Endothelial cell of umbilical vein (primary cell): ENCODE measurements at regions not wholly inside any gene's neighbourhood (a gene's known extent, or its start where the extent isn't known, plus 50 kb on each side); places are given as distances from the start of the nearest gene placed in this dataset.

Experiments used
- BruUV-seq: library from RNA; stranded (reverse); fragments of 400-500 nt; replicated peaks from 2 replicates; lab custom pipeline; 2021; lab: Mats Ljungman, UMichigan
- CTCF ChIA-PET: fragments of 300-600, 350-600 bp; sonication (Branson Sonifier 250); formaldehyde crosslinking; loops from one replicate; lab custom pipeline; 2021; ENCODE audit warnings: antibody characterized with exemption, inconsistent platforms; lab: Charles Lee
- POLR2A ChIA-PET: fragments of 300-600, 350-600 bp; sonication (Branson Sonifier 250); formaldehyde crosslinking; loops from one replicate; lab custom pipeline; 2021; ENCODE audit warnings: antibody characterized with exemption, inconsistent platforms; lab: Charles Lee
- DNase-seq: peaks from one replicate; pipeline ENCODE4 v3.0.0-alpha.2; 2011; ENCODE audit warnings: low read depth, low spot score
- FAIRE-seq: peaks from 2 replicates; lab custom pipeline; 2011; peaks lifted over from hg19 to GRCh38; lab: Jason Lieb, UNC
- H2AFZ ChIP-seq: 2 replicates; pipeline ENCODE4 v1.6.0; 2012; ENCODE audit warnings: low read depth, low read length, control low read depth, inconsistent platforms
- H3K27ac ChIP-seq: 2 replicates; pipeline ENCODE4 v1.5.1; 2011; ENCODE audit warnings: low read depth, mild to moderate bottlenecking, control low read depth, low read length, moderate library complexity; ENCODE audit not compliant: insufficient read depth
- H3K27me3 ChIP-seq, 2 experiments: 2 replicates each; pipeline versions ENCODE4 v1.6.0 to v1.6.1; 2011; ENCODE audit warnings: low read length in 2 of 2, mixed read lengths in 1 of 2; ENCODE audit not compliant: control insufficient read depth in 2 of 2, insufficient read depth in 2 of 2
- H3K36me3 ChIP-seq, 2 experiments: 2 replicates in 1 of 2; 3 replicates in 1 of 2; pipeline ENCODE4 v1.5.1; 2011; ENCODE audit warnings: low read length in 2 of 2, mild to moderate bottlenecking in 1 of 2, moderate library complexity in 1 of 2; ENCODE audit not compliant: control insufficient read depth in 2 of 2, insufficient read depth in 2 of 2; ENCODE audit errors: extremely low read depth in 1 of 2
- H3K4me1 ChIP-seq: 3 replicates; pipeline ENCODE4 v1.5.1; 2011; ENCODE audit warnings: mild to moderate bottlenecking, low read length; ENCODE audit not compliant: control insufficient read depth, insufficient read depth; ENCODE audit errors: extremely low read depth
- H3K4me2 ChIP-seq: 2 replicates; pipeline ENCODE4 v1.6.1; 2011; ENCODE audit warnings: low read length, control low read depth, mixed read lengths; ENCODE audit not compliant: insufficient read depth
- H3K4me3 ChIP-seq, 3 experiments: fragments of 200-600 bp in 1 of 3; sonication (generic), shearing (Covaris generic) in 1 of 3; replicated peaks in 1 of 3; 2 replicates each; pipeline ENCODE4 v1.5.1; 2011 to 2016; ENCODE audit warnings: control low read depth in 3 of 3, low read length in 3 of 3, mild to moderate bottlenecking in 2 of 3, inconsistent platforms in 1 of 3, low read depth in 1 of 3, moderate library complexity in 1 of 3; ENCODE audit not compliant: insufficient read depth in 1 of 3
- H3K79me2 ChIP-seq: 2 replicates; pipeline ENCODE4 v1.6.0; 2012; ENCODE audit warnings: low read length, inconsistent platforms; ENCODE audit not compliant: control insufficient read depth, insufficient read depth
- H3K9ac ChIP-seq: replicated peaks from 2 replicates; pipeline ENCODE3; 2011; ENCODE audit warnings: low read length, control low read depth; ENCODE audit not compliant: insufficient read depth; ENCODE audit errors: extremely low read depth
- H3K9me1 ChIP-seq: replicated peaks from 3 replicates; pipeline ENCODE4 v1.6.0; 2011; ENCODE audit warnings: mild to moderate bottlenecking, low read length; ENCODE audit not compliant: control insufficient read depth, insufficient read depth; ENCODE audit errors: extremely low read depth
- H3K9me3 ChIP-seq: replicated peaks from 2 replicates; pipeline ENCODE4 v1.5.1; 2012; ENCODE audit warnings: low read length, inconsistent platforms; ENCODE audit not compliant: control insufficient read depth, insufficient read depth
- H4K20me1 ChIP-seq: replicated peaks from 2 replicates; pipeline ENCODE3; 2011; ENCODE audit warnings: mild to moderate bottlenecking, low read length; ENCODE audit not compliant: control insufficient read depth, insufficient read depth; ENCODE audit errors: extremely low read depth
- CTCF ChIP-seq, 2 donors: IDR thresholded peaks; 1 replicate in 1 of 2; 2 replicates in 1 of 2; pipeline ENCODE4 v1.5.1; 2011; ENCODE audit warnings: low read length in 2 of 2, mild to moderate bottlenecking in 2 of 2, moderate library complexity in 2 of 2, control low read depth in 1 of 2, inconsistent platforms in 1 of 2, low read depth in 1 of 2; ENCODE audit not compliant: insufficient read depth in 1 of 2; ENCODE audit errors: extremely low read depth in 1 of 2
- EZH2 ChIP-seq: IDR thresholded peaks from 2 replicates; pipeline ENCODE4 v1.6.1; 2012; ENCODE audit warnings: borderline replicate concordance, low read depth, mild to moderate bottlenecking, moderate library complexity, low read length, inconsistent platforms; ENCODE audit not compliant: severe bottlenecking
- FOS ChIP-seq: IDR thresholded peaks from 2 replicates; pipeline ENCODE4 v1.6.1; 2011; ENCODE audit warnings: mild to moderate bottlenecking, low read length, moderate library complexity, borderline replicate concordance; ENCODE audit not compliant: insufficient read depth
- GATA2 ChIP-seq: IDR thresholded peaks from 2 replicates; pipeline ENCODE4 v1.7.0; 2011; ENCODE audit warnings: low read depth, mild to moderate bottlenecking, moderate library complexity, mixed read lengths, low read length; ENCODE audit not compliant: insufficient read length, insufficient read depth
- JUN ChIP-seq: IDR thresholded peaks from 2 replicates; pipeline ENCODE4 v1.6.1; 2011; ENCODE audit warnings: borderline replicate concordance, low read depth; ENCODE audit not compliant: insufficient read length, insufficient read depth
- MAX ChIP-seq: IDR thresholded peaks from 2 replicates; pipeline ENCODE4 v1.6.1; 2011; ENCODE audit not compliant: insufficient read depth, insufficient read length
- MYC ChIP-seq: IDR thresholded peaks from one replicate; pipeline ENCODE4 v1.6.1; 2011; ENCODE audit warnings: mild to moderate bottlenecking, low read depth, low read length
- POLR2A ChIP-seq: IDR thresholded peaks from 2 replicates; pipeline ENCODE4 v1.6.1; 2012; ENCODE audit warnings: low read depth, mild to moderate bottlenecking, control low read depth, low read length
- POLR2AphosphoS5 ChIP-seq: IDR thresholded peaks from 2 replicates; pipeline ENCODE4 v1.6.1; 2012; ENCODE audit warnings: low read depth, mild to moderate bottlenecking, control low read depth, low read length, moderate library complexity; ENCODE audit not compliant: insufficient read depth
- dilution Hi-C: fragments of 300-500 bp; cut with MboI; formaldehyde crosslinking; loops from one replicate; pipeline ENCODE4 v1.15.0; 2019; ENCODE audit warnings: low sequenced_read_pairs; ENCODE audit not compliant: extremely low pct_ligation_motif_present
- intact Hi-C: fragments of 100-400 bp; cut with micrococcal nuclease; formaldehyde crosslinking; loops from one replicate; pipeline ENCODE4 v1.10.0; 2022

GRCh38 chr10:130230611-130231010 is 94.4 kb downstream of the GLRX3 start:
- Histone ChIP-seq H3K36me3 (no peaks in the 10 kb centered on the region), H3K9ac (no peak overlapping the region), H3K27ac (no peak overlapping the region), H4K20me1 (no peaks in the 10 kb centered on the region), H3K27me3 (no peaks in the 10 kb centered on the region), H3K9me1 (no peaks in the 10 kb centered on the region), H3K79me2 (no peaks in the 10 kb centered on the region), H3K4me3 (no peak overlapping the region), H2AFZ (no peak overlapping the region), H3K9me3 (no peaks in the 10 kb centered on the region), H3K4me1 (no peaks in the 10 kb centered on the region), H3K4me2 (no peak overlapping the region)
- dilution Hi-C loops: no loop called here
- intact Hi-C loops: no loop called here
- TF ChIP-seq CTCF (IDR thresholded peaks at IDR 0.05; ENCODE audit: extremely low read depth in 1 of 2, insufficient read depth in 1 of 2, low read depth in 1 of 2, low read length in 2 of 2) (no peak), FOS (no peak), POLR2A (no peak), EZH2 (no peak), MYC (no peak), POLR2AphosphoS5 (no peak), JUN (no peak), GATA2 (no peak), MAX (no peak)
- ChIA-PET CTCF (no interaction called here), POLR2A (no interaction called here)
- BruUV-seq: no TSS peak
- DNase-seq (no peak), FAIRE-seq (no peak)
